AG09319 (cell line): ENCODE measurements at regions not wholly inside any gene's neighbourhood (a gene's known extent, or its start where the extent isn't known, plus 50 kb on each side); places are given as distances from the start of the nearest gene placed in this dataset.

Experiments
- DNase-seq: peaks from one replicate; pipeline ENCODE4 v3.0.0-alpha.2; 2010; ENCODE audit warnings: low read depth; ENCODE audit errors: extremely low read depth
- TF ChIP-seq, protein P1 (sequence below): IDR thresholded peaks from 2 replicates; pipeline ENCODE4 v1.5.1; 2011; ENCODE audit warnings: low read depth, mild to moderate bottlenecking, inconsistent platforms, low read length, moderate library complexity

DNA sequence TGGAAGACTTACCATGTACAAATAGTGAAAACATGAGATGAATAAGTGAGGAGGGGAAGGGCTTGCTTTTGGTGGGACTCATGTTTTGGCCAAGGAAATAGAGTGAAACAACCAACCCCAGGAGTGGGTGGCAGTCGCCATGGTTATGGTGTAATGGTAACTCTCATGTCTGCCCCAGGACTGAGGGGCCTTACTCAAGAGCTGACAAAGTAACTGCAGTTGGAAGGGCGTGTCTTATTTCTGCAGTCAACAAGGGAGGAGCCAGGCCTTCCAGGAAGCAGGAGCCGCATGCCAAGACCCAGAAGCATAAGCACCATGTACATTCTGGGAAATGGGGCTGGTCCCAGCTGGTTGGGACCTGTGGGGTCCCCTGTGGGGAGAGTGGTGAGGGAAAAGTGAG is 108.5 kb downstream of the UNC5CL start:
- TF ChIP-seq, protein P1, sequence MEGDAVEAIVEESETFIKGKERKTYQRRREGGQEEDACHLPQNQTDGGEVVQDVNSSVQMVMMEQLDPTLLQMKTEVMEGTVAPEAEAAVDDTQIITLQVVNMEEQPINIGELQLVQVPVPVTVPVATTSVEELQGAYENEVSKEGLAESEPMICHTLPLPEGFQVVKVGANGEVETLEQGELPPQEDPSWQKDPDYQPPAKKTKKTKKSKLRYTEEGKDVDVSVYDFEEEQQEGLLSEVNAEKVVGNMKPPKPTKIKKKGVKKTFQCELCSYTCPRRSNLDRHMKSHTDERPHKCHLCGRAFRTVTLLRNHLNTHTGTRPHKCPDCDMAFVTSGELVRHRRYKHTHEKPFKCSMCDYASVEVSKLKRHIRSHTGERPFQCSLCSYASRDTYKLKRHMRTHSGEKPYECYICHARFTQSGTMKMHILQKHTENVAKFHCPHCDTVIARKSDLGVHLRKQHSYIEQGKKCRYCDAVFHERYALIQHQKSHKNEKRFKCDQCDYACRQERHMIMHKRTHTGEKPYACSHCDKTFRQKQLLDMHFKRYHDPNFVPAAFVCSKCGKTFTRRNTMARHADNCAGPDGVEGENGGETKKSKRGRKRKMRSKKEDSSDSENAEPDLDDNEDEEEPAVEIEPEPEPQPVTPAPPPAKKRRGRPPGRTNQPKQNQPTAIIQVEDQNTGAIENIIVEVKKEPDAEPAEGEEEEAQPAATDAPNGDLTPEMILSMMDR = no peak
- no peak for DNase-seq

DNA sequence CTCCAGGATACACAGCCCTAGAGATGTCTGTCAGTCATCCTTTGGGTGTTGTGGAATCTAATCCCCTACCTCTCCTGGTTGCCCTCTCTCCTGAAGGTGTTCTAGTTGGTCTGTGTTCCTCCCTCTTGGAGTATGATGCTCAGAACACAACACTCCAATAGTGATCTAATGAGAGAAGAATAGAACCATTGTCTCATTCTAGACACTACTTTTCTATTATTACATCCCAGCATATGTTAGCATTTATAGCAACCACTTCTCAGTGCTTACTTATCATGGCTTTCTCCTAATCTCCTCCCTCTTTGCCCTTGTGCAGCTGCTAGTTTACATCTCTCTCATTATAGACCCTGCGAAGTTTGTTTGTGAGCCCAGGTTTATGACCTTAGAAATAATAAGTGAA is 109.0 kb downstream of the UNC5CL start:
- no peak for DNase-seq
- TF ChIP-seq, protein P1 = no peak

DNA sequence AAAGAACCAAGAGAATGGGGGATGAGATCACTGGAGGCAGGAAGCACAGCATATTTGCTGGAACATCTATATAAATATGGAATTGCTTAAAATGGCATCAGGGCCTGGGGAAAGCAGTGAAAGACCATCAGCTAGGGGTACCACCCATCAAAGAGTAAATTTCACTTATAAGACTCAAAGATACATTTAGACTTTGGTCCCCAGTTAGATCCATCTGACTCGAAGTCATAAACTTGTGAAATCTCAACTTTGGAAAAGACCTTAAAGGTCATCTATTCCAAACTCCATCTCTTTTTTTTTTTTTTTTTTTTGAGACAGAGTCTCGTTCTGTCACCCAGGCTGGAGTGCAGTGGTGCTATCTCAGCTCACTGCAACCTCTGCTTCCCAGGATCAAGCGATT is 109.8 kb downstream of the UNC5CL start:
- no peak for DNase-seq
- TF ChIP-seq, protein P1 = no peak

DNA sequence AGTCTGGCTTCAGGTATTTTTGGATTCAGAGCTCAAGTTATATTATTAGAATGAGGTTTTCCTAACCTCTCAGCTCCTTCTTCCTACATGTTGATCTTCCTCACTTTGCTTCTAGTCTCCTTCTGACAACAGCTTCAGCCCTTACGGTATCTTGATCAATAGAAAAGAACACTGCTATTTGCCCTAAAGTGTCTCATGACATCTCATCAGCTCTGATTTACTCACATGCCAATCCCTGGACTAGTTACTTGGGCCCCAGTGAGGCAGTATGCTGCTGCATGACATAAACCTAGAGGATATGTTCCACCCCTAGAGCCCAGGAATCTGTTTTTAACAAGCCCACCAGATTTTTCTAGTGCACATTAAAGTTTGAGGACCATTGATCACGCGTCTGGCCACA is 110.3 kb downstream of the UNC5CL start:
- no peak for DNase-seq
- TF ChIP-seq, protein P1 = no peak

DNA sequence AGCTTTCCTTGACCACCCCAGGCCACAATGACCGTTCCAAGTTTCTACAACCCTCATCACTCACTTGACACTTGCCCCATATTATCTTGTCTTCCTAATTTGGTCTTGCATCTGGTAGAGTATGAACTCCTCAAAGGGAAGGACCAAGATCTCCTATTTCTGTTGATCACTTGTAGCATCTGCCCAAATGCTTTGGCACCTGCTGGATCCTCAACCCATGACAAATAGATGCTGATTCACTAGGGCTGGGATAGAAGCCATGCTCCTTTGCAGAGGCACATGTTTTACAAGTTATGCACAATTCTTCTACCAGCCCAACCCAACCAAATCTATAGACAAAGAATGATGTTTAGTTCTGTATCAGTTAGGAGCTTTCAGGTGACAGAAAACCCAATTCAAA is 110.7 kb downstream of the UNC5CL start:
- TF ChIP-seq, protein P1 = no peak
- DNase-seq = no peak

DNA sequence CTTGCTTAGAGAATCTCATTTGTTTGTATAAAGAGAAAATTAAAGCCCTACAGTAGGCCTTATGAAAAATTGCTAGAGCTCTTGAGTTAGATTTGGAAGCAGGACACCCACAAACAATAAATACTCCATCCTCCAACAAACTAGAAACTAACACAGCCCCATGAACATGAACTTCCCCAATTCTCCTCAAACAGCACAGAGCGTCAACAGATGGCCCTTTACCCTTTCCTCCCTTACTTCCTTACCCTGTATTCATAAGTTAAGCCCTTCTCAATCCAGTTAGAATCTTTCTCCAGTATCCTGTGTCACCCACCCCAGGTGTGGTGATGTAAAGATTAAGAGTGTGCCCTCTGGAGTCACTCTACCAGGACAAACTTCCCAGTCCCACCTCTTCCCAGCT is 113.7 kb downstream of the UNC5CL start:
- TF ChIP-seq, protein P1 = no peak
- DNase-seq = no peak

DNA sequence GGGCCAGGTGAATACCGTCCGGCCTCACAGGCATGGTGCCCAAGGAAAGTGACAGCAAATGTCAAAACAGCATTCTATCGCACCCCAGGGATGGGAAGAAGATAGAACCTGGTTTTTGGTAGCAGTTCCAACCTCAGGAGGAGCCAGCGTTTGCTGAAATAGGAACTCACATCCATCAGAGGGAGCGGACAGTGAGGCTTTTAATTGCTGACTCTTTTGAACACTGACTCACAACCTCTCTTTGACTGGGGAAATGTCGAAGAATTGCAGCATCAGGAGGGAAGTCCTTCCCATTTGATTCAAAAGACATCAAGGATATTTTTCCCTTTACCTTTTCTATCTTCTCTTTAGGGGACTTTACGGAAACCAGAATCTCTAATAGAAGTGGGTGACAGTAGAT is 114.2 kb downstream of the UNC5CL start:
- TF ChIP-seq, protein P1 = no peak
- no peak for DNase-seq
